HG03571 (cell line): ENCODE measurements at regions not wholly inside any gene's neighbourhood (a gene's known extent, or its start where the extent isn't known, plus 50 kb on each side); places are given as distances from the start of the nearest gene placed in this dataset.
"Not testable (repeated sequence)": the region's sequence is repeated elsewhere in the genome, so short reads cannot be mapped to it uniquely, and the experiment has no call there.

Experiments used
- ATAC-seq: cut with Tn5 transposase; IDR thresholded peaks from one replicate; pipeline ENCODE4 v1.9.1; 2021; ENCODE audit not compliant: unreplicated experiment

GRCh38 chr4:84031401-84031800 is 467.7 kb downstream of the NKX6-1 start:
- no peak for ATAC-seq

GRCh38 chr4:84028340-84028739 is 470.8 kb downstream of the NKX6-1 start:
- ATAC-seq: no peak

GRCh38 chr4:84024405-84024804 is 474.7 kb downstream of the NKX6-1 start:
- no peak for ATAC-seq

GRCh38 chr4:84022564-84022963 is 476.5 kb downstream of the NKX6-1 start:
- no peak for ATAC-seq

GRCh38 chr4:84019626-84020025 is 479.5 kb downstream of the NKX6-1 start:
- no peak for ATAC-seq

GRCh38 chr4:84003046-84003445 is 467.1 kb downstream of the GPAT3 start:
- no peak for ATAC-seq

- no peak for ATAC-seq
These were observed 466.1 kb downstream of the GPAT3 start for GRCh38 chr4:84001876-84002569.

- no peak for ATAC-seq
These were observed 460.3 kb downstream of the GPAT3 start for GRCh38 chr4:83996254-83996653.

GRCh38 chr4:83993774-83994173 is 457.9 kb downstream of the GPAT3 start:
- no peak for ATAC-seq

GRCh38 chr4:83989835-83990234 is 453.9 kb downstream of the GPAT3 start:
- ATAC-seq: no peak

GRCh38 chr4:83981156-83981555 is 445.2 kb downstream of the GPAT3 start:
- ATAC-seq: no peak

- no peak for ATAC-seq
These were observed 443.9 kb downstream of the GPAT3 start for GRCh38 chr4:83979773-83980172.

GRCh38 chr4:83974111-83974780 is 438.3 kb downstream of the GPAT3 start:
- no peak for ATAC-seq

- no peak for ATAC-seq
These were observed 429.2 kb downstream of the GPAT3 start for GRCh38 chr4:83964996-83965541.

- no peak for ATAC-seq
These were observed 426.6 kb downstream of the GPAT3 start for GRCh38 chr4:83962492-83962891.

GRCh38 chr4:83961575-83961974 is 425.7 kb downstream of the GPAT3 start:
- ATAC-seq: no peak

GRCh38 chr4:83959160-83959559 is 423.3 kb downstream of the GPAT3 start:
- no peak for ATAC-seq

GRCh38 chr4:83947830-83948193 is 411.9 kb downstream of the GPAT3 start:
- no peak for ATAC-seq

- ATAC-seq: no peak
These were observed 411.4 kb downstream of the GPAT3 start for GRCh38 chr4:83947125-83947829.

- ATAC-seq: not testable (repeated sequence)
These were observed 407.8 kb downstream of the GPAT3 start for GRCh38 chr4:83943691-83944090.

- ATAC-seq: no peak
These were observed 397.0 kb downstream of the GPAT3 start for GRCh38 chr4:83932750-83933391.
